Neural crest cell (in vitro differentiated cells): ENCODE measurements at regions not wholly inside any gene's neighbourhood (a gene's known extent, or its start where the extent isn't known, plus 50 kb on each side); places are given as distances from the start of the nearest gene placed in this dataset.

Experiments
- DNase-seq: peaks from one replicate; pipeline ENCODE4 v3.0.0; 2021; ENCODE audit warnings: low read depth, mixed read lengths, low spot score
- H3K27ac Mint-ChIP-seq: one replicate; pipeline ENCODE4 v1.8.0; 2021; ENCODE audit warnings: mild to moderate bottlenecking, mixed read lengths; ENCODE audit not compliant: unreplicated experiment
- H3K27me3 Mint-ChIP-seq: 2 replicates; pipeline ENCODE4 v1.8.0; 2021; ENCODE audit warnings: low read depth, mild to moderate bottlenecking, mixed read lengths
- H3K36me3 Mint-ChIP-seq: 2 replicates; pipeline ENCODE4 v1.8.0; 2021; ENCODE audit warnings: low read depth, mild to moderate bottlenecking, mixed read lengths
- H3K4me1 Mint-ChIP-seq: 2 replicates; pipeline ENCODE4 v1.8.0; 2021; ENCODE audit warnings: mixed read lengths
- H3K4me3 Mint-ChIP-seq: one replicate; pipeline ENCODE4 v1.8.0; 2021; ENCODE audit warnings: mild to moderate bottlenecking, mixed read lengths
- H3K9me3 Mint-ChIP-seq: 2 replicates; pipeline ENCODE4 v1.8.0; 2021; ENCODE audit warnings: mixed read lengths
- CTCF ChIP-seq: fragments of 200-600 bp; sonication (generic); conservative IDR thresholded peaks from 2 replicates; pipeline ENCODE4 v1.5.0; 2021; ENCODE audit warnings: antibody characterized with exemption, mild to moderate bottlenecking

- H3K27me3 Mint-ChIP-seq, result peaks cover 26% of the 10 kb centered on the region
- no peaks in the 10 kb centered on the region for H3K9me3 Mint-ChIP-seq
- no peak for TF ChIP-seq CTCF
These were observed 587.7 kb downstream of the PTPRU start for GRCh38 chr1:29824025-29824424.

DNA sequence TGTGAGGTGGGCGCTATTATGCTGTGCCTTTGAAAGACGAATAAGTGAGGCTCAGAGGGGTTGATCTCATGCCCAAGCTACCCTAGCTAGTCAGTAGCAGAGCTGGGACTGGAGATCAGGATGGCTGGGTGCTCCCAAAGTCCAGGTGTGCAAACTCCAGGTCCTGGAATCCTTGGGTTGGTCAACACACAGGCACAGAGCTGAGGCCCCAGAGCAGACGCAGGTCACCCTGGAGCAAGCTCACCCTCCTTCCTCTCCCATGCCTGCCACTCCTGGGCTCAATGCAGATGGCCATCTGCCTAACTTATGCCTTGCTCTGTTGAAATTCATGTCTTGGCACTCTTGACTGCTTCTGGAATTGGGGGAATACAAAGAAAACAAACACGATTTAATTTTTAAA is 587.2 kb downstream of the PTPRU start:
- no peak overlapping the region for H3K27ac Mint-ChIP-seq
- no peak overlapping the region for H3K4me3 Mint-ChIP-seq
- peaks cover 29% of the 10 kb centered on the region for H3K27me3 Mint-ChIP-seq
- TF ChIP-seq CTCF, result no peak
- H3K36me3 Mint-ChIP-seq, result peaks cover 3% of the 10 kb centered on the region
- no peaks in the 10 kb centered on the region for H3K9me3 Mint-ChIP-seq
- no peaks in the 10 kb centered on the region for H3K4me1 Mint-ChIP-seq
- no peak for DNase-seq

More at GRCh38 chr1:29824025-29824424, 587.7 kb downstream of the PTPRU start:
- Mint-ChIP-seq H3K4me3 (no peak overlapping the region), H3K4me1 (no peaks in the 10 kb centered on the region), H3K36me3 (peaks cover 1% of the 10 kb centered on the region), H3K27ac (no peak overlapping the region)
- no peak for DNase-seq

GRCh38 chr1:29821605-29822004 is 585.3 kb downstream of the PTPRU start:
- DNase-seq, result no peak
- TF ChIP-seq CTCF, result no peak
- Mint-ChIP-seq H3K36me3 (peaks cover 3% of the 10 kb centered on the region), H3K9me3 (no peaks in the 10 kb centered on the region), H3K27ac (no peak overlapping the region), H3K27me3 (peaks cover 44% of the 10 kb centered on the region), H3K4me3 (no peak overlapping the region), H3K4me1 (no peaks in the 10 kb centered on the region)

GRCh38 chr1:29820401-29820800 is 584.1 kb downstream of the PTPRU start:
- no peak for DNase-seq
- TF ChIP-seq CTCF, result no peak
- Mint-ChIP-seq H3K27ac (no peak overlapping the region), H3K9me3 (no peaks in the 10 kb centered on the region), H3K4me1 (no peaks in the 10 kb centered on the region), H3K4me3 (no peak overlapping the region), H3K27me3 (peaks cover 56% of the 10 kb centered on the region), H3K36me3 (peaks cover 3% of the 10 kb centered on the region)

- no peak for DNase-seq
- H3K4me3 Mint-ChIP-seq, result no peak overlapping the region
- peaks cover 3% of the 10 kb centered on the region for H3K9me3 Mint-ChIP-seq
- H3K27ac Mint-ChIP-seq, result no peak overlapping the region
- no peak for TF ChIP-seq CTCF
- H3K27me3 Mint-ChIP-seq, result peaks cover 26% of the 10 kb centered on the region
- H3K4me1 Mint-ChIP-seq, result no peaks in the 10 kb centered on the region
- H3K36me3 Mint-ChIP-seq, result no peaks in the 10 kb centered on the region
These were observed 576.2 kb downstream of the PTPRU start for GRCh38 chr1:29812408-29813135.
